ENCODE measurements at regions not wholly inside any gene's neighbourhood (a gene's known extent, or its start where the extent isn't known, plus 50 kb on each side); places are given as distances from the start of the nearest gene placed in this dataset.

DNA sequence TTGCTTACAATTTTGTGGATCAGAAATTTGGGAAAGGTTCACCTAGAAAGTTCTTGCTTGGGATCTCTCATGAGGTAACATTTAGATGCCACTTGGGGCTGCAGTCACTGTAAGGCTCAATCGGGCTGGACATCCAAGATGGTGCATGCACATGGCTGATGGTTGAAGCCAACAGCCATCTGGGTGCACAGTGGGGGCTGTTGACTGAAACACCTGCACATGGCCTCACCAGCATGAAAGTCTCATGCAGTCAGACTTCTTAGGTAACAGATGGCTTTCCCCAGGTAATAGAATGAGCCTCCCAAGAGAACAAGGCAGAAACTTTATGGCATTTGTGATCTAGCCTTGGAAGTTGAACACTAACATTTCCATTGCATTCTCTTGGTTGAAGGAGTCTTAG, 740.7 kb upstream of the AUTS2 start:
- TF ChIP-seq, protein P1, sequence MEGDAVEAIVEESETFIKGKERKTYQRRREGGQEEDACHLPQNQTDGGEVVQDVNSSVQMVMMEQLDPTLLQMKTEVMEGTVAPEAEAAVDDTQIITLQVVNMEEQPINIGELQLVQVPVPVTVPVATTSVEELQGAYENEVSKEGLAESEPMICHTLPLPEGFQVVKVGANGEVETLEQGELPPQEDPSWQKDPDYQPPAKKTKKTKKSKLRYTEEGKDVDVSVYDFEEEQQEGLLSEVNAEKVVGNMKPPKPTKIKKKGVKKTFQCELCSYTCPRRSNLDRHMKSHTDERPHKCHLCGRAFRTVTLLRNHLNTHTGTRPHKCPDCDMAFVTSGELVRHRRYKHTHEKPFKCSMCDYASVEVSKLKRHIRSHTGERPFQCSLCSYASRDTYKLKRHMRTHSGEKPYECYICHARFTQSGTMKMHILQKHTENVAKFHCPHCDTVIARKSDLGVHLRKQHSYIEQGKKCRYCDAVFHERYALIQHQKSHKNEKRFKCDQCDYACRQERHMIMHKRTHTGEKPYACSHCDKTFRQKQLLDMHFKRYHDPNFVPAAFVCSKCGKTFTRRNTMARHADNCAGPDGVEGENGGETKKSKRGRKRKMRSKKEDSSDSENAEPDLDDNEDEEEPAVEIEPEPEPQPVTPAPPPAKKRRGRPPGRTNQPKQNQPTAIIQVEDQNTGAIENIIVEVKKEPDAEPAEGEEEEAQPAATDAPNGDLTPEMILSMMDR (conservative IDR thresholded peaks at IDR 0.05 in 1 of 2, IDR thresholded peaks at IDR 0.05 in 1 of 2; ENCODE audit: low read depth in 1 of 2, low read length in 2 of 2) = no peak
- no peak for TF ChIP-seq EZH2 (IDR thresholded peaks at IDR 0.05; ENCODE audit: low read length, missing control alignments)

All from fibroblast of lung (primary cell).